GM12865 (cell line): ENCODE measurements at regions not wholly inside any gene's neighbourhood (a gene's known extent, or its start where the extent isn't known, plus 50 kb on each side); places are given as distances from the start of the nearest gene placed in this dataset.

Experiments used
- DNase-seq: peaks from one replicate; pipeline ENCODE4 v3.0.0; 2010; ENCODE audit warnings: low read depth
- H3K4me3 ChIP-seq: 2 replicates; pipeline ENCODE4 v1.5.1; 2011; ENCODE audit warnings: mild to moderate bottlenecking, low read depth, low read length, control low read depth
- TF ChIP-seq, protein P1 (sequence below): IDR thresholded peaks from 2 replicates; pipeline ENCODE4 v1.5.1; 2011; ENCODE audit warnings: low read length, control low read depth, low read depth, inconsistent platforms; ENCODE audit not compliant: insufficient read depth; ENCODE audit errors: missing control alignments

DNA sequence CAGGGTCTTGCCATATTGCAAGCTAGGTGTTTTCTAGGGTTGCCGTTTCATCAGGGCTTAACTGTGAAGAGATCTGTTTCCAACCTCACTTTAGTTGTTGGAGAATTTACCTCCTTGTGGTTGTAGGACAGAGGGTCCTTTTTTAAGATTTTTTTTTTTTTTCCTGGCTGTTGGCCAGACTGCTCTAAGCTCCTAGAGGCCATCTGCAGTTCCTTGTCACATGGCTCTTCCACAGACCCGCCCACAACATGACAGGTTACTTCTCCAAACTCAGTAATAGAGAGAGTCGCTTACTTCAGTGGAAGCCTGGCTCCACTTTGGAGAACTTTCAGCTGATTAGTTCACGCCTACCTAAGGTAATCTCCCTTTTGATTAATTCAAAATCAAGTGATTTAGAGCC lies 543.7 kb downstream of the DMRTA1 start:
- TF ChIP-seq, protein P1, sequence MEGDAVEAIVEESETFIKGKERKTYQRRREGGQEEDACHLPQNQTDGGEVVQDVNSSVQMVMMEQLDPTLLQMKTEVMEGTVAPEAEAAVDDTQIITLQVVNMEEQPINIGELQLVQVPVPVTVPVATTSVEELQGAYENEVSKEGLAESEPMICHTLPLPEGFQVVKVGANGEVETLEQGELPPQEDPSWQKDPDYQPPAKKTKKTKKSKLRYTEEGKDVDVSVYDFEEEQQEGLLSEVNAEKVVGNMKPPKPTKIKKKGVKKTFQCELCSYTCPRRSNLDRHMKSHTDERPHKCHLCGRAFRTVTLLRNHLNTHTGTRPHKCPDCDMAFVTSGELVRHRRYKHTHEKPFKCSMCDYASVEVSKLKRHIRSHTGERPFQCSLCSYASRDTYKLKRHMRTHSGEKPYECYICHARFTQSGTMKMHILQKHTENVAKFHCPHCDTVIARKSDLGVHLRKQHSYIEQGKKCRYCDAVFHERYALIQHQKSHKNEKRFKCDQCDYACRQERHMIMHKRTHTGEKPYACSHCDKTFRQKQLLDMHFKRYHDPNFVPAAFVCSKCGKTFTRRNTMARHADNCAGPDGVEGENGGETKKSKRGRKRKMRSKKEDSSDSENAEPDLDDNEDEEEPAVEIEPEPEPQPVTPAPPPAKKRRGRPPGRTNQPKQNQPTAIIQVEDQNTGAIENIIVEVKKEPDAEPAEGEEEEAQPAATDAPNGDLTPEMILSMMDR = no peak
- no peak for DNase-seq
- H3K4me3 ChIP-seq = no peak overlapping the region

DNA sequence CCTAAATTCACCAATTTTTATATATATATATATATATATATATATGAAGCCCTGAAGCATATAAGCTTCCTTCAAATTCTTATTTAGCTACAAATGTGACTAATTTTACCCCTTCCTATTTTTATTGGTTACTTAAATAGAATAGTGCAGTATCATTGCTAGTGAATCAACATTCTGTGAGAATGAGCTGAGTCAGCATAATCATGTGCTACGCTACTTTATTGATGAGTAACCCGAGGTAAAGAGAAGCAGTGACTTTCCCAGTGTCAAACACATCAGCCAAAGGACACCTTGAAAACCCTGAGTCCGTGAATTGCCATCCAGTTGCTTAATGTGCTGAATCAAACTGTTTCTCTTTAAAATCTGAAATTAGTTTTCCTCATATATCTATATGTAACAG lies 546.2 kb downstream of the DMRTA1 start:
- no peak overlapping the region for H3K4me3 ChIP-seq
- TF ChIP-seq, protein P1 = no peak
- no peak for DNase-seq

DNA sequence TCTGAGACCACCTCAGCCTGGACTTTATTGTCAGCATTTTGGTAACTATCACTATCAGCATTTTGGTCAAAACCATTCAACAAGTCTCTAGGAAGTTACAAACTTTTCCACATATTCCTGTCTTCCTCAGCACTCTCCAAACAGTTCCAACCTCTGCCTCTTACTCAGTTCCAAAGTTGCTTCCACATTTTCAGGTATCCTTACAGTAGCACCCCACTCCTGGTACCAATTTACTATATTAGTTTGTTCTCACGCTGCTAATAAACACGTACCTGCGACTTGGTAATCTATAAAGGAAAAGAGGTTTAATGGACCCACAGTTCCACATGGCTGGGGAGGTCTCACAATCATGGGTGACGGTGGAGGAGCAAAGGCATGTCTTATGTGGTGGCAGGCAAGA lies 551.3 kb downstream of the DMRTA1 start:
- no peak for DNase-seq
- TF ChIP-seq, protein P1 = no peak
- no peak overlapping the region for H3K4me3 ChIP-seq

DNA sequence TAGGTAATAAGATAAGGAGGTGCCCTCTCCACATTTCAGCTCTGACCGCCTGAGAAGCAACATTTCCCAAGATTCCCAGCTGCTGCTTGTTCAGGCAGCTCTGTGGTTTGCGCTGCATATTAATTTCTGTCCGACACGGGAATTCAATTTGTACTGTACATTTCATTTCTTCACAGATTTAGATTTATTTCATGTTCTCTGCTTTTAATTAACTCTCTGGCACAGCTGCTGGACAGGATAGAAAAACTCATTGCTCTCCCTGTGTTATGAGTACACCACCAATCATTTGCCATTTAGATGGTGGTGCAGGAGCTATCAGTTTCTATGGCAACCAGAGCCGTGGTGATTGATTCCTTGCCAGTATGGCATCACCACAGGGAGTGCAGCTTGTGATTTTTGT lies 558.5 kb downstream of the DMRTA1 start:
- DNase-seq = no peak
- no peak overlapping the region for H3K4me3 ChIP-seq
- TF ChIP-seq, protein P1 = no peak

DNA sequence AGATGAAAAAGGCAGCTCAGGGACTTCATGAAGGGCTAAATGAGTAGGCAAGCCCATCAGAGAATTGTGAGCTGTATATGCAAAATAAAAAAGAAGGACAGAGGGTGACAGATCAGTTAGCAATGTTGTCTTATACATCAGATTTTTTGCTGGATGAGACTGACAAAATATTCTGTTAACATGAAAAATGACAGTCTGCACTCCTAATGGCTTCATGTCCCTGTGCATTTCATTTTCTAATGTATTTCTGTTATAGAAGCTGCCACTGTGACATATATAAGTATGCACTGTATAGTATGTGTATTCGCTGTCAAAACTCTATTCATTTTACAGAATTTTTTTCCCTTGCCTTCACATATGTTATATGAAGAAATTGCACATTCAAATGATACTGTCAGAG lies 559.5 kb downstream of the DMRTA1 start:
- no peak overlapping the region for H3K4me3 ChIP-seq
- TF ChIP-seq, protein P1 = no peak
- DNase-seq = no peak

DNA sequence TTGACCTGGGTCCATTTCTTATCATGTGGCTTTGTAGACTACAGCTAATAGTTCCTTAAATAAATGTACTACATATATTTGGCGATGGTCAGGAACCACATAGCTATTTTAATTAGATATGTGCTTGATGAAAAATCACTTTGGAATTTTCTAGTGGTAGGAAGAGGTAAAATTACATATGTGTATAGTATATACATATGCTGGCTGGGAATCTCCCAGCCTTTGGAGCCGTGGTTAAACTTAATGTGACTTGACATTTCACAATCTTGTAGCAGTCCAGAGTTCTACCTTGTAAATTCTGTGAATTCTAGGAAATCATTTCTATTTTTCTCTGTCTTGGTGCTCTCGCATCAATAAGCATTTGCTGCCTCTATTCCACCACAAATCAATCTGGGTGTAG lies 565.0 kb downstream of the DMRTA1 start:
- no peak for DNase-seq
- TF ChIP-seq, protein P1 = no peak
- H3K4me3 ChIP-seq = no peak overlapping the region

DNA sequence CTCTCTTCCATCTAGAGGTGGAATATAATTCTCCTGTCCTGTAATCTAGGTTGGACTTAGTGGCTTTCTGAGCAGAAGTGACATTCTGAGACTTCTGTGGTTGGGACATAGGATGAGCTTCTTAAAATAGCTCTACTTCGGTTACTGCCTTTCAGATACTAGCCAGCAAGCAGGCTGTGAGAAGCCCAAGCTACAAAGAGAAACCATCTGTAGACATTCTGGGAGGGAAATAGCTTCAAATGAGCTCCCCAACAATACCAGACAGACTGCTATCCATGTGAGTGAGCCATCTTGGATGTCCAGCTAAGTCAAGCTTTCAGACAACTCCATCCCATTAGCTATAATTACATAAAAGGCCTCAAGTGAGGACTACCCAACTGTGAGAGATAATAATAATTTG lies 568.9 kb downstream of the DMRTA1 start:
- TF ChIP-seq, protein P1 = no peak
- no peak for DNase-seq
- no peak overlapping the region for H3K4me3 ChIP-seq
